ENCODE measurements at regions not wholly inside any gene's neighbourhood (a gene's known extent, or its start where the extent isn't known, plus 50 kb on each side); places are given as distances from the start of the nearest gene placed in this dataset.

- no peak for DNase-seq
Observed at GRCh38 chr5:53334431-53334941, 145.9 kb upstream of the FST start.

DNA sequence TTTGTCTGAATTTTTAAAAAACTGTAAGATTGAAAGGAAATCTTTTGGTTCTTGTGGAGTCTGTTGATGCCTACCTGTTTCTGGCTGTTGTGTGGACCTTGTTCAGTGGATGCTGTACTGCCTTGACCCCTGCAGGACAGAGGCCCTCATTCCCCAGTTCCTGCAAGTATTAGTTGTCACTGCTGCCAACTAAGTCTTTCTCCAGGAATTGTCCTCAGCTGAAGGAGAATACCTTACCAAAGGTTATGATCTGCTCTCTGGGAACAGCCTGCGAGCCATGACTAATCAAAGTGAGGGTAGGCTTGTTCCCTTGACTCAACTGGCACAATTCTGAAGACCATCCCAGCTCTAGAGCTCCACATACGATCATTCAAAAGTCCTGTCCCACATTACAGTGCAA is 145.3 kb upstream of the FST start:
- no peak for DNase-seq

DNA sequence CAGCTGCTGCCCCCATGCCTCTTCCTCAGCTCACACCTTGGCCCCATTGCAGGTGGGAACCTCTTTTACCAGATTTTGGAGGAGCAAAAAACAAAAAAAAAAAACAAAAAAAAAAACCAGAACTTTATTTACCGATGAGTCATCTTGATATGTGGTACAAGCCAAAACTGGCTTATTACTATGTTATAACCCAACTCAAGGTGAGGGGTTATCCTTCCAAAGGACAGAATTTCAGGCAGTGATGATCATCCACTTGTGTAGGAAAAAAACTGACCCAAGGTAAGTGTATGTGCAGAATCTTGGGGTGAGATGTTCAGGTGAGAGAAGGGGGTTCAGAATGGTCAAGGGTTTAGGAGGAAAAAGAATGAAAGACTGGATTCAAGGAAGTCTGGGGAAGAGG is 142.6 kb upstream of the FST start:
- DNase-seq: no peak

- DNase-seq: no peak
Observed at GRCh38 chr5:53338971-53339370, 141.5 kb upstream of the FST start.

DNA sequence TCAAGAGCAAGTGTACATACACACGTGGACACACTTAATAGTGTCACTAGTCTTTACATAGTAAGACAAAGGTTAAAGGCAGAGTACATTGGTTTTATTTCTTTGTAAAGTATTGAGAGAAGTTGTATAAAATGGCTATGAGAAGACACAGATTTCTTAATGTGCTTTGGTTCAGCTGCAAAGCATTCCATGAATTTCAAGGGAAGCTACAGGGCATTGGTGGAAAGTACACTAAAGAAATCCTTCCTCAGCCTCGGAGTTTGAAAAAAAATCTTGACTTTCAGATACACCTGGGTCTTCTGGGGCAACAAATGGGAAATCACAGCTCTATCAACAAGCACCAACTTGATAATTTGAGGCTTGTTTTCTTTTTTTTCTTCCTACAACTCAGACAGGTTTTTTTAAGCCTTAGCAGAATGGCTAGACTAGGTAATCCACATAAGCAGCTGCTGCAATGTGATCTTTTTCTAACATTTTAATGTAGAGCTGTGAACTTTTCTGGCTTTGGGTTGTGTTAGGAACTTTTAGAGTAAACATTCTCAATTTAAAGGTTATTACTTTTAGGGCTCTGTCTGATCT is 140.4 kb upstream of the FST start:
- no peak for DNase-seq

DNA sequence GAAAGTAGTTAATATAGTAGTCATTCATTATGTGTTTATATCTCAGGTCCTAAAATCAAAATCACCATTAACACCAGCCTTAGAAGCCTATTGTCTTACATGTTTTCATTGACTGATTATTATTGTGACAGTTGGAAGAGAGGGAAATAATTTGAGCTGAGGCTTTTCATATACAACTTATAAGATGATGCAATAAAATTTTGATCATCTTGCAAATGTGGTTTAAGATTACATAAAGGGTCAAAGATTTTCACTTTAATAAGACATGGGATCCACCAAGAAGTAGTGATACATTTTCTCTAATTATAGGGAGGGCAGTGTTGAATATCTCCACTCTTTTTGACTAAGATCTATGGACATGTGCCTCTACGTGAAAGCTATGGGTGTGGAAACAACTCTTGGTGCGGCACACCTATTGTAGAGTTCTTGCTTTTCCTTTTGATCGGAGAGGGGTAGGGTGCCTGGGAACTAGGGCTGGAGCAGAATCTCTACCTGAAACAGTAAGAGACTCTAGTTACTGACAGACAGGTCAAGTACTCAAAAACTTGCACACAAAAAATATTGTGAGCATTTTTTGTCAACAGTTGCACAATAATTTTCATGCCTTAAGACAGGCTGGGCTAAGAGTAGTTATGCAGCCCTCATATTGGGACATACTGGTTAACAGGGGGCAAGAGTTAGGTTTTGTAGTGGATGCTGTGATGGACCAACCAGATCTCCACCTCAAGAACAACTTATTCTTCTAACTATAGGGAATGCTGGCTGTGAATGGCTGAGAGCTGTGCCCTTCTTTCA is 139.3 kb upstream of the FST start:
- DNase-seq: no peak

- DNase-seq: no peak
Observed at GRCh38 chr5:53342236-53342635, 138.2 kb upstream of the FST start.

DNA sequence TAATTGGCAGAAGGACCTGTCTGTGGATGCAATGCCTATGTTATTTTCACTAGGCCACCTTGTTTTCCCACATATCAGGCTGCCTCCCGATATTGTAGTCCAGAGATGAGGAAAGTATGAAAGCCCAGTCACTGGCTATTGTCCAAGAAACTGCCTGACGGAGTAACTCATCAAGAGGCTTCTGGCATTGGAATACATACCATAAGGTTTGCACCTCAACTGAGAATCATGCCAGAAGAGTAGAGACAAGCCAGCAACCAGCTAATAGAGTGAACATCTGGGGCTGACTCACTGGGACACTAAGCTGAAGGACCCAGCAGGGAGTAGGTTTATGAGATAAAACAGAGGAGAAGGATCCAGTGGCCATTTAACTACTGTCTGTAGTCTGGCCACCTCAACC is 137.2 kb upstream of the FST start:
- no peak for DNase-seq

DNA sequence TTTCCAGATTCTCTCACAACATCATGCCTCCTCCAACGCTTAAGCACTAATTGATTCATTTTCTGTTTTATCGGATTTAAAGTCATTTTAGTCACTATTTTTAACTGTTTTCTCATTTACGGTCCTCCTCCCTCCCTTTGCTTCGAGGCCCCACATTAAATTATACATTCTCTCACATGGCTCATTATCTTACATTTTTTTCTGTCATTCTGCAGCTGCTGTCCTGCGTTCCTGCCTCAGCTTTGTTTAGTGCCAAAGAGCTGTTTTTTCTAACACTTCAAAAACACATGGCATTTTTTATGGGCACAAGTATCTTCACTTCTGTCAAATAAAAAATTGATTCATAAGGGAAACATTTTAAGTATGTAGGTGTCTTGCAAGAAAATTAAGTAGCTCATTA is 130.1 kb upstream of the FST start:
- DNase-seq: no peak

- DNase-seq: peak; percentile 3
Observed at GRCh38 chr5:53350991-53351770, 129.2 kb upstream of the FST start.

DNA sequence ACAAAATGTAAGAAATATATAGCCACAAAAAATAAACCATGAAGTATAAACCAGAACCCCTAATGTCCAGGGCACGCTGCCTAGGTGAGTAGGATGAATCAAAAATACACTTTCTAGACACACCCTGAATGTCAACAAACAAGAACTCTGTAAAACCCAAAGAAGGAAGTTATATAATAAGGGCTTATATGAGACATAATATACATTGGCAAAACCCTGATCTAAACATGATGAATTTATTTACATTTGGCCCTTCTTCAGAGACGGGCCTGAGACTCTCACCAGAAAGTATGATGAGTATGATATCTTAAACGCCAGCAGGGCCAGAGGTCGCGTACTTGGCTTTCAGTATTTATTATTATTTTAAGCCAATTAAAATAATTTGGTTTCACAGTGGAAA is 125.1 kb upstream of the FST start:
- DNase-seq: no peak

- DNase-seq: no peak
Observed at GRCh38 chr5:53355931-53356330, 124.5 kb upstream of the FST start.

GRCh38 chr5:53357439-53357838 is 123.0 kb upstream of the FST start:
- DNase-seq: no peak

GRCh38 chr5:53358794-53359193 is 121.6 kb upstream of the FST start:
- DNase-seq: no peak

- DNase-seq: no peak
Observed at GRCh38 chr5:53359916-53360517, 120.4 kb upstream of the FST start.

GRCh38 chr5:53360811-53361210 is 119.6 kb upstream of the FST start:
- no peak for DNase-seq

DNA sequence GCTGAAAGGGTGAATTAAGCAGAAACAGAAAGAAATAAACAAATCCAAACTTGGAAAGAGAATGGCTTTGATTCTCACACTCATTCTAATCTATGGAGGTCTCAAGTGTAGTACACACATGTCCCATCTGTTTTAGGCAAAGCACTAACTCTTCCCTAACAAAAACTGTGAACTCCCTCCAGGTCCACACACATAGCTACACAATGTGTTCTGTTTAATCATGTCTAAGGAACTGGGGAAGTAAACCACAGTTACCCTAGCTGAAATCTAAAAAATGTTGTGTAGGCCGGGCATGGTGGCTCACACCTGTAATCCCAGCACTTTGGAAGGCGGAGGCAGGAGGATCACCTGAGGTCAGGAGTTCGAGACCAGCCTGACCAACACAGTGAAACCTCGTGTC is 118.7 kb upstream of the FST start:
- no peak for DNase-seq

DNA sequence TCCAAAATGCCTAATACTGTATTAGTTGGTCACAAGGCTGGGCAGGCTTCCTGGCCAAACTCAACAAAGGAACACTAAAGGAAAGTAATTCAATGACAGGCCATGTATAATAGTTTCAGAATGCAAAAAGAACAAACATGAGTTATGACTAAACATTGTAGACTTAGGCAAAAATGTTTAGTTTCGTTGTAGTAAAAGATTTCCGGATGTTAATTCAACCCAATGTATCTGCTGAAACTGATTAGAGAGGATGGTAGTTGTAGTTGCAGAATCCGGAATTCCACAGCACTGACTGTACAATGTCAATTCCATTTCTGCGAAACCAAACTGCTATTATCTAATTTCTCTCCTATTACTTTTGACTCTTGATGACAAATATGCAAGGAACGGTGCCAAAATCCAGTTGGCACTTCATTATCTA is 117.9 kb upstream of the FST start:
- DNase-seq: no peak

GRCh38 chr5:53364061-53364460 is 116.4 kb upstream of the FST start:
- no peak for DNase-seq

DNA sequence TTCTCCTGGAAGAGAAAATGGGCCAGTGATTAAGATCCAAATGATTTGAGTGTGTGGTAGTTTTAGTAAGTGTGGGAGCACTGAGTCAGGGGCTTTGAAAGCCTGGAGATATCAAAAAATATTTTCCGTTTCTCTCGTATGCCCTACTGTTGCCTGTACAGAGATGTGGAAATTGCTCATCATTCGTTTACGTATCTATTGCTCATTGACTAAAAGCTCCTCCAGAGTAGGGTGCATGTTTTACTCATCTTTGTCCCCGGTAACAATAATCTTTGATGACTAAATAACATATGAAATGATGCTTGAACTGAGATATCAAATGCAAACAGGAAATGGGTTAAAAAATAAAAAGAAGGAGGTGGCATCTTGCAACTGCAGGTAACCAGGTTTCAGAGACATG is 114.2 kb upstream of the FST start:
- DNase-seq: no peak

DNA sequence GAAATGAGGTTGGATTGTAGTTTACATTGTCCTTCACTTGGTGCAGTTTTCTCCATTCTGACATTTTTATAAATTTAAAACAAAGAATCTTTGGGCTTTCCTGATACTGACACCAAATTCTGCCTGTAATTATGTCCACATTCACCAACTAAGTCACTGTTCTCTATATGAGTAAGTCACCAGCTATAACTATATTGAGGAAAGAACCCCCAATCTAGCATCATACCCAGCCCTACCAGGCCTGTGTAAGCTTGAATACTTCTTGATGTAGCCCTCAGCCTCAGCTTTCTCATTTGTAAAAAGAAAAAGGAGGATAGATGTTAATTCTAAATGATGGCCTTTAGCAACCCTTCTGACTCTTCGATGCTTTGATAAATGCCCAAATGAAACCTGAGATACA is 112.7 kb upstream of the FST start:
- no peak for DNase-seq

DNA sequence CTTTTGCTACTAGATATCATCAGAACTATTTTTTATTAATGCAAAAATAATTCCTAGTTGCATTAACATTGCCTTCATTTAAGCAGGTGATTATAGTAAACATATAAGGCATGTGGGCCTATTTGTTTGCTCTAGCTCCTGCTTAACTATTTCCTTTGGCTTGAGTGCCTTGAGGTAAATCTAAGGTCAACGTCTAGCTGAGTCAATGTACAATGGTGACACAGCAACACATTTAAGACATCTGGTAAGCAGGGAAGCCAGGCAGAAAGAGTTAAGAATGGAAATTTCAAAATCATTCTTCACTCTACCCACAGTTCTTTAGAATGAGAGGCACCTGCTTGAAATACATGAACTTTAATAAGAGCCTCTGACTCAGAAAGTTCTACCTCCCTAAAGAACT is 111.9 kb upstream of the FST start:
- DNase-seq: no peak

GRCh38 chr5:53368966-53369605 is 111.3 kb upstream of the FST start:
- no peak for DNase-seq

Data from NCI-H2227 treated with DMSO at 0.1 percent for 48 hours (cell line).